PFSK-1 (cell line): ENCODE measurements at regions not wholly inside any gene's neighbourhood (a gene's known extent, or its start where the extent isn't known, plus 50 kb on each side); places are given as distances from the start of the nearest gene placed in this dataset.

Experiments
- FOXP2 ChIP-seq: optimal IDR thresholded peaks from 2 replicates; pipeline ENCODE3; 2011; ENCODE audit warnings: borderline replicate concordance, control low read depth, inconsistent platforms; ENCODE audit not compliant: insufficient read depth; ENCODE audit errors: extremely low read length, extremely low read depth
- POLR2AphosphoS5 ChIP-seq: IDR thresholded peaks from 2 replicates; pipeline ENCODE4 v1.6.1; 2012; ENCODE audit warnings: low read depth, mild to moderate bottlenecking, control low read depth, low read length, moderate library complexity
- TF ChIP-seq, protein P1 (sequence below), 2 experiments: IDR thresholded peaks; 2 replicates each; pipeline versions ENCODE4 v1.6.1 to v1.8.0; 2011 to 2012; ENCODE audit warnings: low read depth in 2 of 2, low read length in 2 of 2, control low read depth in 1 of 2, inconsistent platforms in 1 of 2, mild to moderate bottlenecking in 1 of 2, moderate library complexity in 1 of 2; ENCODE audit not compliant: insufficient read depth in 1 of 2

DNA sequence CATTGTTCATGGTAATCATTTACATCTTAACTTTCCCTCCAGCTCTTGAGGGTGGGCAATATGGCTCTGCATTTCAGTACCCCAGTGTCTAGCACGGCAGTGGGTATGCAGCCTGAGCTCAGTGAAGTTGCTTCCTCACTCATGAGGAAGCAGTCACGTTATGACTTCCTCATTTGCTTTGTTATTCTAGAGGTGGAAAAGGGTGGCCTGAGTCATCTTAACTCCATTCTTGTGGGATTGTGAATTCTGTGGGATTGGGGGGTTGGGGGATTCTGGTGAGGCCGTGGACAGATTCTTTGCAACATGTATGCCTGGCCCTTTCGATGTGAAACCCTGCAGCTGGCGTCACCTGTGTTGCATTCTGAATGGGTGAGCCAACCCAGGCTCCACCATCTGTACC lies 406.7 kb upstream of the ZNF507 start:
- no peak for TF ChIP-seq POLR2AphosphoS5
- TF ChIP-seq, protein P1, sequence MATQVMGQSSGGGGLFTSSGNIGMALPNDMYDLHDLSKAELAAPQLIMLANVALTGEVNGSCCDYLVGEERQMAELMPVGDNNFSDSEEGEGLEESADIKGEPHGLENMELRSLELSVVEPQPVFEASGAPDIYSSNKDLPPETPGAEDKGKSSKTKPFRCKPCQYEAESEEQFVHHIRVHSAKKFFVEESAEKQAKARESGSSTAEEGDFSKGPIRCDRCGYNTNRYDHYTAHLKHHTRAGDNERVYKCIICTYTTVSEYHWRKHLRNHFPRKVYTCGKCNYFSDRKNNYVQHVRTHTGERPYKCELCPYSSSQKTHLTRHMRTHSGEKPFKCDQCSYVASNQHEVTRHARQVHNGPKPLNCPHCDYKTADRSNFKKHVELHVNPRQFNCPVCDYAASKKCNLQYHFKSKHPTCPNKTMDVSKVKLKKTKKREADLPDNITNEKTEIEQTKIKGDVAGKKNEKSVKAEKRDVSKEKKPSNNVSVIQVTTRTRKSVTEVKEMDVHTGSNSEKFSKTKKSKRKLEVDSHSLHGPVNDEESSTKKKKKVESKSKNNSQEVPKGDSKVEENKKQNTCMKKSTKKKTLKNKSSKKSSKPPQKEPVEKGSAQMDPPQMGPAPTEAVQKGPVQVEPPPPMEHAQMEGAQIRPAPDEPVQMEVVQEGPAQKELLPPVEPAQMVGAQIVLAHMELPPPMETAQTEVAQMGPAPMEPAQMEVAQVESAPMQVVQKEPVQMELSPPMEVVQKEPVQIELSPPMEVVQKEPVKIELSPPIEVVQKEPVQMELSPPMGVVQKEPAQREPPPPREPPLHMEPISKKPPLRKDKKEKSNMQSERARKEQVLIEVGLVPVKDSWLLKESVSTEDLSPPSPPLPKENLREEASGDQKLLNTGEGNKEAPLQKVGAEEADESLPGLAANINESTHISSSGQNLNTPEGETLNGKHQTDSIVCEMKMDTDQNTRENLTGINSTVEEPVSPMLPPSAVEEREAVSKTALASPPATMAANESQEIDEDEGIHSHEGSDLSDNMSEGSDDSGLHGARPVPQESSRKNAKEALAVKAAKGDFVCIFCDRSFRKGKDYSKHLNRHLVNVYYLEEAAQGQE (IDR thresholded peaks at IDR 0.05; ENCODE audit: insufficient read depth in 1 of 2, low read depth in 2 of 2, low read length in 2 of 2), result no peak
- no peak for TF ChIP-seq FOXP2
